Neural cell (in vitro differentiated cells): ENCODE measurements at regions not wholly inside any gene's neighbourhood (a gene's known extent, or its start where the extent isn't known, plus 50 kb on each side); places are given as distances from the start of the nearest gene placed in this dataset.

ENCODE experiments used
- H2AFZ ChIP-seq: fragments of 200-600, 300-800 bp; sonication (generic), shearing (Covaris generic); 2 replicates; pipeline ENCODE4 v1.6.0; 2014; ENCODE audit warnings: low read depth, mild to moderate bottlenecking, antibody characterized with exemption, low read length, moderate library complexity
- H3F3A ChIP-seq: fragments of 200-600 bp; shearing (Covaris generic); 2 replicates; pipeline ENCODE4 v1.6.1; 2016; ENCODE audit warnings: mild to moderate bottlenecking, moderate library complexity, mixed read lengths, antibody characterized with exemption, low read length; ENCODE audit not compliant: insufficient read depth, poor library complexity, severe bottlenecking
- H3K27ac ChIP-seq: fragments of 200-600, 300-800 bp; sonication (generic), shearing (Covaris generic); 2 replicates; pipeline ENCODE4 v1.5.1; 2014; ENCODE audit warnings: mild to moderate bottlenecking, low read length, moderate library complexity
- H3K27me3 ChIP-seq: fragments of 300-800, 200-600 bp; sonication (generic), shearing (Covaris generic); 2 replicates; pipeline ENCODE4 v1.6.0; 2014; ENCODE audit warnings: mild to moderate bottlenecking, low read depth, low read length, moderate library complexity; ENCODE audit not compliant: insufficient read depth
- H3K36me3 ChIP-seq: fragments of 300-800, 200-600 bp; sonication (generic), shearing (Covaris generic); 2 replicates; pipeline ENCODE4 v1.5.1; 2014; ENCODE audit warnings: mild to moderate bottlenecking, antibody characterized with exemption, low read length, moderate library complexity; ENCODE audit not compliant: insufficient read depth
- H3K4me2 ChIP-seq: fragments of 300-800, 200-600 bp; sonication (generic), shearing (Covaris generic); 2 replicates; pipeline ENCODE4 v1.6.0; 2014; ENCODE audit warnings: mild to moderate bottlenecking, low read length
- H3K4me3 ChIP-seq: fragments of 300-800, 200-600 bp; sonication (generic), shearing (Covaris generic); 2 replicates; pipeline ENCODE4 v1.5.1; 2014; ENCODE audit warnings: mild to moderate bottlenecking, low read length, moderate library complexity
- H3K79me2 ChIP-seq: fragments of 200-600 bp; shearing (Covaris generic); replicated peaks from 2 replicates; pipeline ENCODE4 v1.6.0; 2014; ENCODE audit warnings: mild to moderate bottlenecking, low read length, moderate library complexity; ENCODE audit not compliant: insufficient read depth
- H3K9ac ChIP-seq: fragments of 300-800, 200-600 bp; sonication (generic), shearing (Covaris generic); 2 replicates; pipeline ENCODE4 v1.6.1; 2016; ENCODE audit warnings: mild to moderate bottlenecking, low read length, mixed read lengths
- H3K9me2 ChIP-seq: fragments of 200-600 bp; shearing (Covaris generic); 2 replicates; pipeline ENCODE4 v1.6.1; 2016; ENCODE audit warnings: mild to moderate bottlenecking, low read length, mixed read lengths; ENCODE audit not compliant: insufficient read depth
- H3K9me3 ChIP-seq: fragments of 200-600, 300-800 bp; sonication (generic), shearing (Covaris generic); 2 replicates; pipeline ENCODE4 v1.6.1; 2016; ENCODE audit warnings: mild to moderate bottlenecking, mixed run types, low read length, moderate library complexity, mixed read lengths
- H4K20me1 ChIP-seq: fragments of 200-600 bp; shearing (Covaris generic); 2 replicates; pipeline ENCODE4 v1.6.1; 2016; ENCODE audit warnings: mild to moderate bottlenecking, mixed run types; ENCODE audit not compliant: insufficient read depth
- CTCF ChIP-seq: fragments of 450-650 bp; IDR thresholded peaks from 2 replicates; pipeline ENCODE4 v1.5.1; 2014; ENCODE audit warnings: antibody characterized with exemption, mild to moderate bottlenecking, moderate library complexity; ENCODE audit not compliant: poor library complexity, severe bottlenecking
- EP300 ChIP-seq: fragments of 450-650 bp; conservative IDR thresholded peaks from 2 replicates; pipeline ENCODE4 v1.6.1; 2014; ENCODE audit warnings: antibody characterized with exemption, mild to moderate bottlenecking, moderate library complexity; ENCODE audit not compliant: poor library complexity, severe bottlenecking
- EZH2 ChIP-seq: fragments of 200-600, 300-800 bp; shearing (Covaris generic), sonication (generic); IDR thresholded peaks from 2 replicates; pipeline ENCODE4 v1.6.1; 2014; ENCODE audit warnings: antibody characterized with exemption, low read length, borderline replicate concordance, mild to moderate bottlenecking; ENCODE audit not compliant: insufficient read depth, poor library complexity, severe bottlenecking
- POLR2AphosphoS5 ChIP-seq: IDR thresholded peaks from 2 replicates; pipeline ENCODE4 v1.6.1; 2012
- RAD21 ChIP-seq: fragments of 450-650 bp; conservative IDR thresholded peaks from 2 replicates; pipeline ENCODE4 v1.6.1; 2014; ENCODE audit warnings: antibody characterized with exemption, mild to moderate bottlenecking, moderate library complexity
- REST ChIP-seq: IDR thresholded peaks from 2 replicates; pipeline ENCODE4 v1.6.1; 2012; ENCODE audit warnings: borderline replicate concordance
- SMC3 ChIP-seq: fragments of 450-650 bp; conservative IDR thresholded peaks from 2 replicates; pipeline ENCODE4 v1.6.1; 2014; ENCODE audit warnings: antibody characterized with exemption, mild to moderate bottlenecking, moderate library complexity; ENCODE audit not compliant: poor library complexity

DNA sequence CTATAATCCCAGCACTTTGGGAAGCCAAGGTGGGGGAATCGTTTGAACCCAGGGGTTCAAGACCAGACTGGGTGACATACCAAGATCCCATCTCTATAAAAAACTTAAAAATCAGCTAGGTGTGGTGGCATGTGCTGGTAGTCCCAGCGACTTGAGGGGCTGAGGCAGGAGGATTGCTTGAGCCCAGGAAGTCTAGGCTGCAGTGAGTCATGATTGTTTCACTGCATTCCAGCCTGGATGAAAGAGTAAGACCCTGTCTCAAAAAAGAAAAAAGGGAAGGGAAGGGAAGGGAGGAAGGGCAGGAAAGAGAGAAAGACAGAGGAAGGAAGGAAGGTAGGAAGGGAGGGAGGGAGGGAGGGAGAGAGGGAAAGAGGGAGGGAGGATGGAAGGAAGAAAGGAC is 133.7 kb upstream of the LRRN1 start:
- Histone ChIP-seq H3K9ac (no peak overlapping the region), H3K9me3 (no peaks in the 10 kb centered on the region), H3K9me2 (no peaks in the 10 kb centered on the region), H3K79me2 (no peaks in the 10 kb centered on the region), H3F3A (no peaks in the 10 kb centered on the region), H2AFZ (no peak overlapping the region), H3K27ac (no peak overlapping the region), H3K36me3 (no peaks in the 10 kb centered on the region), H3K4me2 (no peak overlapping the region), H3K27me3 (no peaks in the 10 kb centered on the region), H3K4me3 (no peak overlapping the region), H4K20me1 (no peaks in the 10 kb centered on the region)
- no peak for TF ChIP-seq CTCF

- TF ChIP-seq EZH2 (no peak), EP300 (no peak), RAD21 (no peak), REST (no peak), CTCF (no peak), POLR2AphosphoS5 (no peak)
- H3K36me3 ChIP-seq: no peaks in the 10 kb centered on the region
- H3K79me2 ChIP-seq: no peaks in the 10 kb centered on the region
- H3K9me3 ChIP-seq: no peaks in the 10 kb centered on the region
- no peak overlapping the region for H2AFZ ChIP-seq
- H3K27ac ChIP-seq: no peak overlapping the region
- H3K4me3 ChIP-seq: no peak overlapping the region
- H3K27me3 ChIP-seq: no peaks in the 10 kb centered on the region
- no peak overlapping the region for H3K9ac ChIP-seq
- H4K20me1 ChIP-seq: no peaks in the 10 kb centered on the region
- no peak overlapping the region for H3K4me2 ChIP-seq
- no peaks in the 10 kb centered on the region for H3F3A ChIP-seq
- no peaks in the 10 kb centered on the region for H3K9me2 ChIP-seq
Measured at GRCh38 chr3:3664935-3665334, 134.3 kb upstream of the LRRN1 start.

- Histone ChIP-seq H3K4me2 (no peak overlapping the region), H3K36me3 (no peaks in the 10 kb centered on the region), H3F3A (no peaks in the 10 kb centered on the region), H3K27ac (no peak overlapping the region), H3K4me3 (no peak overlapping the region), H3K27me3 (no peaks in the 10 kb centered on the region), H2AFZ (no peak overlapping the region), H3K9ac (no peak overlapping the region), H3K9me2 (no peaks in the 10 kb centered on the region), H4K20me1 (no peaks in the 10 kb centered on the region), H3K9me3 (no peaks in the 10 kb centered on the region), H3K79me2 (no peaks in the 10 kb centered on the region)
- no peak for TF ChIP-seq EP300
- no peak for TF ChIP-seq EZH2
- TF ChIP-seq REST: no peak
- TF ChIP-seq RAD21: no peak
- no peak for TF ChIP-seq POLR2AphosphoS5
- no peak for TF ChIP-seq SMC3
- TF ChIP-seq CTCF: no peak
Measured at GRCh38 chr3:3662610-3663009, 136.6 kb upstream of the LRRN1 start.
